Endothelial cell of umbilical vein (primary cell): ENCODE measurements at regions not wholly inside any gene's neighbourhood (a gene's known extent, or its start where the extent isn't known, plus 50 kb on each side); places are given as distances from the start of the nearest gene placed in this dataset.

Source experiments
- BruUV-seq: library from RNA; stranded (reverse); fragments of 400-500 nt; replicated peaks from 2 replicates; lab custom pipeline; 2021; lab: Mats Ljungman, UMichigan
- CTCF ChIA-PET: fragments of 300-600, 350-600 bp; sonication (Branson Sonifier 250); formaldehyde crosslinking; loops from one replicate; lab custom pipeline; 2021; ENCODE audit warnings: antibody characterized with exemption, inconsistent platforms; lab: Charles Lee
- POLR2A ChIA-PET: fragments of 300-600, 350-600 bp; sonication (Branson Sonifier 250); formaldehyde crosslinking; loops from one replicate; lab custom pipeline; 2021; ENCODE audit warnings: antibody characterized with exemption, inconsistent platforms; lab: Charles Lee
- DNase-seq: peaks from one replicate; pipeline ENCODE4 v3.0.0-alpha.2; 2011; ENCODE audit warnings: low read depth, low spot score
- FAIRE-seq: peaks from 2 replicates; lab custom pipeline; 2011; peaks lifted over from hg19 to GRCh38; lab: Jason Lieb, UNC
- H2AFZ ChIP-seq: 2 replicates; pipeline ENCODE4 v1.6.0; 2012; ENCODE audit warnings: low read depth, low read length, control low read depth, inconsistent platforms
- H3K27ac ChIP-seq: 2 replicates; pipeline ENCODE4 v1.5.1; 2011; ENCODE audit warnings: low read depth, mild to moderate bottlenecking, control low read depth, low read length, moderate library complexity; ENCODE audit not compliant: insufficient read depth
- H3K27me3 ChIP-seq, 2 experiments: 2 replicates each; pipeline versions ENCODE4 v1.6.0 to v1.6.1; 2011; ENCODE audit warnings: low read length in 2 of 2, mixed read lengths in 1 of 2; ENCODE audit not compliant: control insufficient read depth in 2 of 2, insufficient read depth in 2 of 2
- H3K36me3 ChIP-seq, 2 experiments: 2 replicates in 1 of 2; 3 replicates in 1 of 2; pipeline ENCODE4 v1.5.1; 2011; ENCODE audit warnings: low read length in 2 of 2, mild to moderate bottlenecking in 1 of 2, moderate library complexity in 1 of 2; ENCODE audit not compliant: control insufficient read depth in 2 of 2, insufficient read depth in 2 of 2; ENCODE audit errors: extremely low read depth in 1 of 2
- H3K4me1 ChIP-seq: 3 replicates; pipeline ENCODE4 v1.5.1; 2011; ENCODE audit warnings: mild to moderate bottlenecking, low read length; ENCODE audit not compliant: control insufficient read depth, insufficient read depth; ENCODE audit errors: extremely low read depth
- H3K4me2 ChIP-seq: 2 replicates; pipeline ENCODE4 v1.6.1; 2011; ENCODE audit warnings: low read length, control low read depth, mixed read lengths; ENCODE audit not compliant: insufficient read depth
- H3K4me3 ChIP-seq, 3 experiments: fragments of 200-600 bp in 1 of 3; sonication (generic), shearing (Covaris generic) in 1 of 3; replicated peaks in 1 of 3; 2 replicates each; pipeline ENCODE4 v1.5.1; 2011 to 2016; ENCODE audit warnings: control low read depth in 3 of 3, low read length in 3 of 3, mild to moderate bottlenecking in 2 of 3, inconsistent platforms in 1 of 3, low read depth in 1 of 3, moderate library complexity in 1 of 3; ENCODE audit not compliant: insufficient read depth in 1 of 3
- H3K79me2 ChIP-seq: 2 replicates; pipeline ENCODE4 v1.6.0; 2012; ENCODE audit warnings: low read length, inconsistent platforms; ENCODE audit not compliant: control insufficient read depth, insufficient read depth
- H3K9ac ChIP-seq: replicated peaks from 2 replicates; pipeline ENCODE3; 2011; ENCODE audit warnings: low read length, control low read depth; ENCODE audit not compliant: insufficient read depth; ENCODE audit errors: extremely low read depth
- H3K9me1 ChIP-seq: replicated peaks from 3 replicates; pipeline ENCODE4 v1.6.0; 2011; ENCODE audit warnings: mild to moderate bottlenecking, low read length; ENCODE audit not compliant: control insufficient read depth, insufficient read depth; ENCODE audit errors: extremely low read depth
- H3K9me3 ChIP-seq: replicated peaks from 2 replicates; pipeline ENCODE4 v1.5.1; 2012; ENCODE audit warnings: low read length, inconsistent platforms; ENCODE audit not compliant: control insufficient read depth, insufficient read depth
- H4K20me1 ChIP-seq: replicated peaks from 2 replicates; pipeline ENCODE3; 2011; ENCODE audit warnings: mild to moderate bottlenecking, low read length; ENCODE audit not compliant: control insufficient read depth, insufficient read depth; ENCODE audit errors: extremely low read depth
- CTCF ChIP-seq, 2 donors: IDR thresholded peaks; 1 replicate in 1 of 2; 2 replicates in 1 of 2; pipeline ENCODE4 v1.5.1; 2011; ENCODE audit warnings: low read length in 2 of 2, mild to moderate bottlenecking in 2 of 2, moderate library complexity in 2 of 2, control low read depth in 1 of 2, inconsistent platforms in 1 of 2, low read depth in 1 of 2; ENCODE audit not compliant: insufficient read depth in 1 of 2; ENCODE audit errors: extremely low read depth in 1 of 2
- EZH2 ChIP-seq: IDR thresholded peaks from 2 replicates; pipeline ENCODE4 v1.6.1; 2012; ENCODE audit warnings: borderline replicate concordance, low read depth, mild to moderate bottlenecking, moderate library complexity, low read length, inconsistent platforms; ENCODE audit not compliant: severe bottlenecking
- FOS ChIP-seq: IDR thresholded peaks from 2 replicates; pipeline ENCODE4 v1.6.1; 2011; ENCODE audit warnings: mild to moderate bottlenecking, low read length, moderate library complexity, borderline replicate concordance; ENCODE audit not compliant: insufficient read depth
- GATA2 ChIP-seq: IDR thresholded peaks from 2 replicates; pipeline ENCODE4 v1.7.0; 2011; ENCODE audit warnings: low read depth, mild to moderate bottlenecking, moderate library complexity, mixed read lengths, low read length; ENCODE audit not compliant: insufficient read length, insufficient read depth
- JUN ChIP-seq: IDR thresholded peaks from 2 replicates; pipeline ENCODE4 v1.6.1; 2011; ENCODE audit warnings: borderline replicate concordance, low read depth; ENCODE audit not compliant: insufficient read length, insufficient read depth
- MAX ChIP-seq: IDR thresholded peaks from 2 replicates; pipeline ENCODE4 v1.6.1; 2011; ENCODE audit not compliant: insufficient read depth, insufficient read length
- MYC ChIP-seq: IDR thresholded peaks from one replicate; pipeline ENCODE4 v1.6.1; 2011; ENCODE audit warnings: mild to moderate bottlenecking, low read depth, low read length
- POLR2A ChIP-seq: IDR thresholded peaks from 2 replicates; pipeline ENCODE4 v1.6.1; 2012; ENCODE audit warnings: low read depth, mild to moderate bottlenecking, control low read depth, low read length
- POLR2AphosphoS5 ChIP-seq: IDR thresholded peaks from 2 replicates; pipeline ENCODE4 v1.6.1; 2012; ENCODE audit warnings: low read depth, mild to moderate bottlenecking, control low read depth, low read length, moderate library complexity; ENCODE audit not compliant: insufficient read depth
- dilution Hi-C: fragments of 300-500 bp; cut with MboI; formaldehyde crosslinking; loops from one replicate; pipeline ENCODE4 v1.15.0; 2019; ENCODE audit warnings: low sequenced_read_pairs; ENCODE audit not compliant: extremely low pct_ligation_motif_present
- intact Hi-C: fragments of 100-400 bp; cut with micrococcal nuclease; formaldehyde crosslinking; loops from one replicate; pipeline ENCODE4 v1.10.0; 2022

- Histone ChIP-seq H2AFZ (no peak overlapping the region), H4K20me1 (no peaks in the 10 kb centered on the region), H3K9ac (no peak overlapping the region), H3K79me2 (no peaks in the 10 kb centered on the region), H3K9me3 (no peaks in the 10 kb centered on the region), H3K9me1 (no peaks in the 10 kb centered on the region), H3K27me3 (no peaks in the 10 kb centered on the region), H3K4me1 (no peaks in the 10 kb centered on the region), H3K27ac (no peak overlapping the region), H3K4me2 (no peak overlapping the region), H3K4me3 (no peak overlapping the region), H3K36me3 (no peaks in the 10 kb centered on the region)
- dilution Hi-C loops: no loop called here
- intact Hi-C loops: no loop called here
- TF ChIP-seq JUN: no peak
- TF ChIP-seq GATA2: no peak
- TF ChIP-seq MAX: no peak
- TF ChIP-seq POLR2AphosphoS5: no peak
- no peak for TF ChIP-seq MYC
- TF ChIP-seq FOS: no peak
- DNase-seq (no peak), FAIRE-seq (no peak)
- CTCF ChIA-PET: no interaction called here
- POLR2A ChIA-PET: no interaction called here
- BruUV-seq: no TSS peak
These were observed 1147.5 kb downstream of the DIAPH3 start for GRCh38 chr13:59016250-59016649.

- H3K4me2 ChIP-seq: no peak overlapping the region
- no peaks in the 10 kb centered on the region for H3K4me1 ChIP-seq
- H3K9me3 ChIP-seq: no peaks in the 10 kb centered on the region
- H3K27ac ChIP-seq: no peak overlapping the region
- H3K27me3 ChIP-seq: no peaks in the 10 kb centered on the region
- BruUV-seq: no TSS peak
- ChIA-PET CTCF (no interaction called here), POLR2A (interaction anchor here (0.6 kb wide), 2 partner anchors 78 to 262 kb away, joined by 4 to 6 read pairs; no protein-coding TSS in a partner anchor)
- DNase-seq (no peak), FAIRE-seq (no peak)
- dilution Hi-C loops (no loop called here), intact Hi-C loops (no loop called here)
- H3K9me1 ChIP-seq: no peaks in the 10 kb centered on the region
- TF ChIP-seq JUN (no peak), GATA2 (no peak), MYC (no peak), MAX (no peak), POLR2AphosphoS5 (no peak), EZH2 (no peak), FOS (no peak), POLR2A (no peak), CTCF (IDR thresholded peaks at IDR 0.05; ENCODE audit: extremely low read depth in 1 of 2, insufficient read depth in 1 of 2, low read depth in 1 of 2, low read length in 2 of 2) (no peak)
- H3K79me2 ChIP-seq: no peaks in the 10 kb centered on the region
- H3K9ac ChIP-seq: no peak overlapping the region
- H4K20me1 ChIP-seq: no peaks in the 10 kb centered on the region
- H3K4me3 ChIP-seq: no peak overlapping the region
- H2AFZ ChIP-seq: no peak overlapping the region
- no peaks in the 10 kb centered on the region for H3K36me3 ChIP-seq
These were observed 1139.3 kb downstream of the DIAPH3 start for GRCh38 chr13:59024434-59024833.
